TTC549 (cell line): ENCODE measurements at regions not wholly inside any gene's neighbourhood (a gene's known extent, or its start where the extent isn't known, plus 50 kb on each side); places are given as distances from the start of the nearest gene placed in this dataset.
"Not testable (repeated sequence)": the region's sequence is repeated elsewhere in the genome, so short reads cannot be mapped to it uniquely, and the experiment has no call there.

ENCODE experiments used
- FAIRE-seq: peaks from 2 replicates; lab custom pipeline; 2012; peaks lifted over from hg19 to GRCh38; lab: Jason Lieb, UNC

GRCh38 chr2:209181984-209182383 lies 241.9 kb upstream of the MAP2 start:
- FAIRE-seq, result no peak

GRCh38 chr2:209186886-209187285 lies 237.0 kb upstream of the MAP2 start:
- FAIRE-seq, result not testable (repeated sequence)

GRCh38 chr2:209189893-209190292 lies 234.0 kb upstream of the MAP2 start:
- no peak for FAIRE-seq

GRCh38 chr2:209191139-209191538 lies 232.7 kb upstream of the MAP2 start:
- FAIRE-seq, result no peak

- no peak for FAIRE-seq
Observed at GRCh38 chr2:209194717-209195116, 229.1 kb upstream of the MAP2 start.

GRCh38 chr2:209208211-209208610 lies 215.6 kb upstream of the MAP2 start:
- FAIRE-seq, result no peak

- FAIRE-seq, result no peak
Observed at GRCh38 chr2:209209943-209210342, 213.9 kb upstream of the MAP2 start.

- FAIRE-seq, result no peak
Observed at GRCh38 chr2:209230560-209230959, 193.3 kb upstream of the MAP2 start.

GRCh38 chr2:209236377-209236776 lies 187.5 kb upstream of the MAP2 start:
- FAIRE-seq, result no peak

- no peak for FAIRE-seq
Observed at GRCh38 chr2:209238765-209239584, 184.9 kb upstream of the MAP2 start.

- no peak for FAIRE-seq
Observed at GRCh38 chr2:209239585-209239938, 184.3 kb upstream of the MAP2 start.

- no peak for FAIRE-seq
Observed at GRCh38 chr2:209240204-209240603, 183.6 kb upstream of the MAP2 start.

GRCh38 chr2:209253544-209253943 lies 170.3 kb upstream of the MAP2 start:
- no peak for FAIRE-seq

GRCh38 chr2:209259767-209260166 lies 164.1 kb upstream of the MAP2 start:
- no peak for FAIRE-seq

- no peak for FAIRE-seq
Observed at GRCh38 chr2:209260281-209260680, 163.6 kb upstream of the MAP2 start.

- not testable (repeated sequence) for FAIRE-seq
Observed at GRCh38 chr2:209261366-209262053, 162.3 kb upstream of the MAP2 start.

- FAIRE-seq, result no peak
Observed at GRCh38 chr2:209269024-209269423, 154.8 kb upstream of the MAP2 start.

GRCh38 chr2:209276000-209276399 lies 147.8 kb upstream of the MAP2 start:
- no peak for FAIRE-seq

GRCh38 chr2:209277444-209277843 lies 146.4 kb upstream of the MAP2 start:
- FAIRE-seq, result no peak

- no peak for FAIRE-seq
Observed at GRCh38 chr2:209298601-209299000, 125.2 kb upstream of the MAP2 start.

- not testable (repeated sequence) for FAIRE-seq
Observed at GRCh38 chr2:209299478-209299877, 124.4 kb upstream of the MAP2 start.

GRCh38 chr2:209300766-209301165 lies 123.1 kb upstream of the MAP2 start:
- not testable (repeated sequence) for FAIRE-seq

- FAIRE-seq, result no peak
Observed at GRCh38 chr2:209305026-209305425, 118.8 kb upstream of the MAP2 start.

- FAIRE-seq, result no peak
Observed at GRCh38 chr2:209305746-209306196, 118.1 kb upstream of the MAP2 start.
